Thoracic aorta (tissue), 2 donors: ENCODE measurements at regions not wholly inside any gene's neighbourhood (a gene's known extent, or its start where the extent isn't known, plus 50 kb on each side); places are given as distances from the start of the nearest gene placed in this dataset.
"Not testable (repeated sequence)": the region's sequence is repeated elsewhere in the genome, so short reads cannot be mapped to it uniquely, and the experiment has no call there.

Source experiments
- ATAC-seq: fragments of 150-250 bp; one replicate; pipeline ENCODE4 v1.8.0; 2017; ENCODE audit warnings: low read depth; ENCODE audit not compliant: insufficient number of reproducible peaks, low FRiP score
- DNase-seq: peaks from one replicate; pipeline ENCODE4 v3.0.0-alpha.2; 2020; ENCODE audit warnings: low spot score
- H3K27ac ChIP-seq, 2 donors: fragments of 200-600 bp; sonication (generic); 1 replicate in 1 of 2; 2 replicates in 1 of 2; pipeline ENCODE4 v1.5.1; 2016; ENCODE audit warnings: mild to moderate bottlenecking in 2 of 2, moderate library complexity in 2 of 2
- H3K27me3 ChIP-seq: fragments of 200-600 bp; sonication (generic); replicated peaks from 2 replicates; pipeline ENCODE4 v1.6.0; 2016; ENCODE audit warnings: mild to moderate bottlenecking; ENCODE audit not compliant: insufficient read depth
- H3K36me3 ChIP-seq: fragments of 200-600 bp; sonication (generic); one replicate; pipeline ENCODE4 v1.5.1; 2016
- H3K4me1 ChIP-seq, 2 donors: fragments of 200-600 bp; sonication (generic); 1 replicate in 1 of 2; 2 replicates in 1 of 2; pipeline versions ENCODE4 v1.5.1 to v1.6.0; 2016; ENCODE audit warnings: low read depth in 2 of 2, mild to moderate bottlenecking in 1 of 2; ENCODE audit not compliant: control insufficient read depth in 1 of 2
- H3K4me3 ChIP-seq: fragments of 200-600 bp; sonication (generic); 2 replicates; pipeline ENCODE4 v1.5.1; 2016; ENCODE audit warnings: mild to moderate bottlenecking
- H3K9me3 ChIP-seq: fragments of 200-600 bp; sonication (generic); 2 replicates; pipeline ENCODE4 v1.5.1; 2016

GRCh38 chr2:110354294-110355018 lies 118.2 kb downstream of the LIMS4 start:
- not testable (repeated sequence) for H3K36me3 ChIP-seq, H3K27ac ChIP-seq, ATAC-seq, DNase-seq, H3K9me3 ChIP-seq, H3K4me3 ChIP-seq, H3K27me3 ChIP-seq, H3K4me1 ChIP-seq

DNA sequence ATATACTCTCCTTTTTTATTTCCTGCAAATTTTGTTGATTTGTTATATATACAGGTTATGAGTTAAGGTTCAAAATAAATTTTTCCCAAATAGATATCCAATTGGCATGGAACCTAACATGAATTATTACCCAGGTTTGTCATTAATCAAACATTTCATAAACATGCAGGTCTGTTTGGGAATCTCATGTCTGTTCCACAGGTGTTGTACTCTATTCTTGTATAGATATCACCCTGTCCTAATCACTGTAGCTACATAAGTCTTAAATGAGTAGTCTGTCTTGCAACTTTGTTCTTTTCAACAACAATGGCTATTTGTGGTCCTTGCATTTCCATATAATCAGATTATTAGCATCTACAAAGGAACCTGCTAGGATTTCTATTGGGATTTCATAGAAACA lies 121.9 kb downstream of the LIMS4 start:
- H3K27ac ChIP-seq: not testable (repeated sequence)

DNA sequence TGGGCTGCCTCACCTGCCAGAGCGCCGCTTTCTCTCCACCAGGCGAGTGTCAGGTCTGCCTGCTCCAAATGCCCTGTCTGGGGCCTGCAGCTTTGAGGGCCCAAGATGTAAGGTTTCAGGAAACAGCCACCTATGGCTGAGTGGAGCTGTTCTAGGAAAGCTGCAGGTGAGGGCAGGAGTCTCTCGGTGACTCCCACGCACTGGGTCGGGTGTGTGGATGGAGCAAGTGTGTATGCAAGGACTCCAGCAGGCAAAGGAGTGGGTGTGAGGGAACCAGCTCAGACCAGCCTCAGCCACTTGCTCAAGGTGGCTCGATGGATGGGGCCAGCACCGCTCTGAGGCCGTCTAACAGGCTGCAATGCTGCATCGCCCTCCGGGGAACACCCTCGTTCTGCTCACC lies 123.7 kb downstream of the LIMS4 start:
- not testable (repeated sequence) for H3K27me3 ChIP-seq, H3K9me3 ChIP-seq, H3K4me3 ChIP-seq, H3K27ac ChIP-seq, ATAC-seq, H3K4me1 ChIP-seq, H3K36me3 ChIP-seq, DNase-seq

More for the DNA sequence above, 121.9 kb downstream of the LIMS4 start:
- not testable (repeated sequence) for H3K27me3 ChIP-seq, DNase-seq, H3K4me1 ChIP-seq, H3K4me3 ChIP-seq, ATAC-seq, H3K36me3 ChIP-seq, H3K9me3 ChIP-seq

- H3K4me3 ChIP-seq, H3K27me3 ChIP-seq, H3K27ac ChIP-seq, DNase-seq, H3K36me3 ChIP-seq, ATAC-seq, H3K9me3 ChIP-seq, H3K4me1 ChIP-seq: not testable (repeated sequence)
Measured at GRCh38 chr2:110344405-110345035, 128.1 kb downstream of the LIMS4 start.

DNA sequence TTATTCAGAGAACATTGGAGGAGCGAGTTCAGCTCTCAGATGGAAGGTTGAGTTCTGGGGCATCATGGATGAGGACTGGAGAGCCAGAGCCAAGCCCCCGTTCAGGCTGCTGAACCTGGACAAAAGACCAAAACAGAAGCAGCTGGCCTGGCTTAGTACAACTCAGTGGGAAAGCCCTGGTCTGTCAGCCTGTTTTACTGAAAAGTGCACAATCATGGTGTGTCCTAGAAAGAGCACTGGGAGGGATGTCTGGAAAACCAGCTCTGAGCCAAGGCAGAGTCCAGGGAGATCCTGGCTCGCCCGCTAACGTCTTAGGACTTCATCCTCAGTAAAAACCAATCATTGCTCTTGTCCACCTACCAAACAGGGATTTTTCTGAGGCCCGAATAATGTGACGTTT lies 129.7 kb upstream of the MTLN start:
- not testable (repeated sequence) for H3K27me3 ChIP-seq, H3K4me1 ChIP-seq, DNase-seq, H3K27ac ChIP-seq, H3K4me3 ChIP-seq, H3K9me3 ChIP-seq, H3K36me3 ChIP-seq
- peak; percentile 52 for ATAC-seq

GRCh38 chr2:110339126-110339525 lies 126.8 kb upstream of the MTLN start:
- DNase-seq, H3K27ac ChIP-seq, H3K27me3 ChIP-seq, H3K4me1 ChIP-seq, H3K4me3 ChIP-seq, ATAC-seq, H3K9me3 ChIP-seq, H3K36me3 ChIP-seq: not testable (repeated sequence)

GRCh38 chr2:110338277-110339003 lies 126.1 kb upstream of the MTLN start:
- not testable (repeated sequence) for H3K36me3 ChIP-seq, DNase-seq, H3K4me3 ChIP-seq, H3K9me3 ChIP-seq, H3K27me3 ChIP-seq, H3K27ac ChIP-seq, ATAC-seq, H3K4me1 ChIP-seq

DNA sequence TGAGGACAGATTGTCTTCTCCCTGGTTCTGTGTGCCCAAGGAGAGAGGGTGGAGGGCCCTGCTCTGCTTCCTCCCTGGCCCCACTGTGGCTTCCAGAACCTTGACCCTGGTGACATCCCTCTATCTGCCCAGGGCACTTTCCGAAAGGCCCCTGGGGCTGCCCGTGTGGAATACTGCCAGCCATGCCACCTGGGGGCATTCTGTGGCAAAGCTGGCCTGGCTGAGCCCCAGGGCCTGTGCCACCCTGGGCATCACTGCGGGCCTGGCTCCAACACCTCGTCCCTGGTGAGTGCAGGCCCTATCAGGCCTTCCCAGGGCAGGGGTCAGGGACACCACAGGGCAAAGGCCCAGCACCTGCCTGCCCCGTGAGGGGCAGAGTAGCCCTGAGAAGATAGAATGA lies 123.7 kb upstream of the MTLN start:
- not testable (repeated sequence) for H3K27me3 ChIP-seq, H3K4me3 ChIP-seq, DNase-seq, ATAC-seq, H3K9me3 ChIP-seq, H3K36me3 ChIP-seq, H3K4me1 ChIP-seq, H3K27ac ChIP-seq

GRCh38 chr2:110335415-110336049 lies 123.2 kb upstream of the MTLN start:
- H3K27me3 ChIP-seq, H3K4me3 ChIP-seq, ATAC-seq, H3K9me3 ChIP-seq, H3K27ac ChIP-seq, H3K36me3 ChIP-seq, H3K4me1 ChIP-seq, DNase-seq: not testable (repeated sequence)

DNA sequence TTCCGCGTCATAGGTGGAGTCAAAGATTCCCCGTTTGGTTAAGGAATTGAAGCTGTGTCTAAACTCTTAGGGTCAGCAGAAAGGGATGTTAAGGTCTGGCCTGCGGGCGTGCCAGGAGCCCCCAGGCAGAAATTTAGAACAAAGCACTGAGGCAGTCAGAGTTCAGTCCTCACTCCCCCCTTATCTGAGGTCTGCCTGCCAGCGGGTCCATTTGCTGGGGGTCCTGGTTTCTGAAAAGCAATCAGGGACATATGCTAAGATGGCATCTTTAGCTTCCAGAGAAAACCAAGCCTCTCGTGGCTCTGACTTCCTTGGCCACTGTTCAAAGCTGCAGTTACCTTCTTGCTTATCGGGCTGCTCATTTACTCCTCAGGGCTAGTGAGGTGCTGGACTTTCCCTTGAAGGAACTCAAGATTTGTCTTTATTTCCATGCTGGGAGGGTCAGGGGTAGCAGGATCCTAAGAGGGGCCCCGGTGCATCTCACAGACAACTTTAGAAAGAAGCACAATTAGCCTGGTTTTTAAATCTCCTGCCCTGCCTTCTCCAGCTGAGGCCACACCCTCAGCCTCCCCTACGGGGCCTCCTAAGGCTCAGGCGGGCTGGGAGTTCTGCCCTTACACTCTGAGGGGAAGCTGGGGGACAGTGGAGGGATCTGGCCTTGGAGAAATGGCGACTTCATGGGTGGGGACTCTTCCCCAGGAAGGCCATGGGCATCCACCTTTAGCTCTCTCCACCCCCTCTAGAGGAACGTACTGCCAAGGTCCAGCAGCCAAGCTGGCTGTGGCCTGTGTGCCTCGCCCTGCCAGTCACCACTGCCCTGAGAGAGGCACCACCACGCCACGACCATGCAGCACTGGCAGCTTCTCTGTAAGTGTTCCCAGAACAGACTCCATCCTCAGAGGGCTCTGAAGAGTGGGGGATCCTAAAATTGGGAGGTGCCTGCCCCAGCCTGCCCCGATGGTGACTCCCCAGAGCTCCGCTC lies 121.1 kb upstream of the MTLN start:
- not testable (repeated sequence) for H3K27ac ChIP-seq, H3K4me3 ChIP-seq, H3K36me3 ChIP-seq, H3K9me3 ChIP-seq, DNase-seq, H3K4me1 ChIP-seq, ATAC-seq, H3K27me3 ChIP-seq

DNA sequence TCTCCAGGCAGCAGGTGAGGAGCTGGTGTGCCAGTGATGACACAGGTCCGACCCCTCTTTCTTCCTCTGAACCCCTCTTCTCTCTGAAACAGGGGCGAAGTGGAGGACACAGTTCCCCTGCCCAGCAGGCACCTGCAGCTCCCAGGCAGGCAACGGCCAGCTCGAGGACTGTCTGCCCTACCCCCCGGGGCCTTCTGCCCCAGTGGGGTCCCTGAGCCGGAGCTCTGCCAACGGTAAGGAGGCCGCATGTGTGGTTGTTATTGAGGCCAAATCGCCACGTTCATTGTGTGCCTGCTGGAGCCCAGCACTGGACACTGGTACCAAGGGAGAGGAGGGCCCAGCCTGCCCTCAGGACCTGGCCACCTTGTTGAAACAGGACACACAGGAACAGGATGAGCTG lies 119.3 kb upstream of the MTLN start:
- not testable (repeated sequence) for H3K27me3 ChIP-seq, DNase-seq, H3K27ac ChIP-seq, H3K4me3 ChIP-seq, H3K9me3 ChIP-seq, H3K36me3 ChIP-seq, H3K4me1 ChIP-seq, ATAC-seq
